DND-41 (cell line): ENCODE measurements at regions not wholly inside any gene's neighbourhood (a gene's known extent, or its start where the extent isn't known, plus 50 kb on each side); places are given as distances from the start of the nearest gene placed in this dataset.

Experiments
- ATAC-seq: fragments of 200-7000 bp; cut with Tn5 transposase; 3 replicates; pipeline ENCODE4 v1.9.1; 2021; ENCODE audit warnings: low read depth; ENCODE audit not compliant: insufficient read depth
- DNase-seq: peaks from one replicate; pipeline ENCODE4 v3.0.0-alpha.2; 2020
- H2AFZ ChIP-seq: 2 replicates; pipeline ENCODE4 v1.6.0; 2012; ENCODE audit warnings: low read depth, low read length
- H3K27ac ChIP-seq: 2 replicates; pipeline ENCODE4 v1.5.1; 2012; ENCODE audit warnings: low read length, inconsistent platforms
- H3K27me3 ChIP-seq: fragments of 200-600 bp; sonication (generic); 2 replicates; pipeline ENCODE4 v1.6.0; 2012; ENCODE audit warnings: low read length, mild to moderate bottlenecking, inconsistent platforms; ENCODE audit not compliant: insufficient read depth, poor library complexity
- H3K36me3 ChIP-seq: 2 replicates; pipeline ENCODE4 v1.5.1; 2012; ENCODE audit warnings: low read length, inconsistent platforms; ENCODE audit not compliant: insufficient read depth
- H3K4me1 ChIP-seq: 2 replicates; pipeline ENCODE4 v1.5.1; 2012; ENCODE audit warnings: mild to moderate bottlenecking, low read length; ENCODE audit not compliant: insufficient read depth
- H3K4me2 ChIP-seq: 2 replicates; pipeline ENCODE4 v1.6.0; 2012; ENCODE audit warnings: mild to moderate bottlenecking, moderate library complexity, low read length, inconsistent platforms; ENCODE audit not compliant: insufficient read depth
- H3K4me3 ChIP-seq, 2 experiments: fragments of 200-600 bp in 1 of 2; shearing (Covaris generic) in 1 of 2; 2 replicates each; pipeline ENCODE4 v1.5.1; 2012 to 2016; ENCODE audit warnings: inconsistent platforms in 2 of 2, low read length in 2 of 2, mild to moderate bottlenecking in 2 of 2, low read depth in 1 of 2, moderate library complexity in 1 of 2
- H3K79me2 ChIP-seq: 2 replicates; pipeline ENCODE4 v1.6.0; 2012; ENCODE audit warnings: low read length, inconsistent platforms; ENCODE audit not compliant: insufficient read depth
- H3K9ac ChIP-seq: 2 replicates; pipeline ENCODE4 v1.6.0; 2012; ENCODE audit warnings: low read depth, mild to moderate bottlenecking, inconsistent platforms, low read length, moderate library complexity
- H3K9me3 ChIP-seq: 2 replicates; pipeline ENCODE4 v1.5.1; 2012; ENCODE audit warnings: low read length, moderate library complexity, mild to moderate bottlenecking, inconsistent platforms; ENCODE audit not compliant: insufficient read depth, severe bottlenecking
- H4K20me1 ChIP-seq: 2 replicates; pipeline ENCODE4 v1.6.0; 2012; ENCODE audit warnings: low read length; ENCODE audit not compliant: insufficient read depth
- CTCF ChIP-seq: IDR thresholded peaks from 2 replicates; pipeline ENCODE4 v1.5.1; 2012; ENCODE audit warnings: borderline replicate concordance, low read length, moderate library complexity, mild to moderate bottlenecking; ENCODE audit not compliant: poor library complexity, severe bottlenecking; ENCODE audit errors: extremely low read depth
- EZH2 ChIP-seq: IDR thresholded peaks from 3 replicates; pipeline ENCODE4 v1.6.1; 2012; ENCODE audit warnings: borderline replicate concordance, low read depth, mild to moderate bottlenecking, moderate library complexity, low read length, inconsistent platforms; ENCODE audit not compliant: severe bottlenecking

- H4K20me1 ChIP-seq: no peaks in the 10 kb centered on the region
- no peak overlapping the region for H3K9ac ChIP-seq
- no peaks in the 10 kb centered on the region for H3K36me3 ChIP-seq
- H3K27me3 ChIP-seq: no peaks in the 10 kb centered on the region
- no peak overlapping the region for H3K4me2 ChIP-seq
- H3K4me3 ChIP-seq: no peak overlapping the region
- H2AFZ ChIP-seq: no peak overlapping the region
- no peaks in the 10 kb centered on the region for H3K9me3 ChIP-seq
- TF ChIP-seq EZH2 (no peak), CTCF (no peak)
- no peak overlapping the region for H3K27ac ChIP-seq
- DNase-seq (no peak), ATAC-seq (no peak)
- no peaks in the 10 kb centered on the region for H3K4me1 ChIP-seq
- H3K79me2 ChIP-seq: no peaks in the 10 kb centered on the region
Measured at GRCh38 chr15:31905054-31905453, 125.3 kb upstream of the CHRNA7 start.

- no peaks in the 10 kb centered on the region for H3K27me3 ChIP-seq
- DNase-seq (no peak), ATAC-seq (no peak)
- H3K79me2 ChIP-seq: no peaks in the 10 kb centered on the region
- no peak overlapping the region for H3K9ac ChIP-seq
- no peaks in the 10 kb centered on the region for H3K4me1 ChIP-seq
- H3K36me3 ChIP-seq: no peaks in the 10 kb centered on the region
- no peak overlapping the region for H3K27ac ChIP-seq
- H3K9me3 ChIP-seq: peaks cover 3% of the 10 kb centered on the region
- H3K4me3 ChIP-seq: no peak overlapping the region
- no peaks in the 10 kb centered on the region for H4K20me1 ChIP-seq
- TF ChIP-seq EZH2 (no peak), CTCF (no peak)
- H3K4me2 ChIP-seq: no peak overlapping the region
- no peak overlapping the region for H2AFZ ChIP-seq
Measured at GRCh38 chr15:31925541-31925940, 104.8 kb upstream of the CHRNA7 start.

- no peak overlapping the region for H3K9ac ChIP-seq
- H2AFZ ChIP-seq: no peak overlapping the region
- ATAC-seq: no peak
- TF ChIP-seq EZH2 (no peak), CTCF (no peak)
- no peaks in the 10 kb centered on the region for H4K20me1 ChIP-seq
- H3K36me3 ChIP-seq: no peaks in the 10 kb centered on the region
- H3K9me3 ChIP-seq: no peaks in the 10 kb centered on the region
- DNase-seq: no peak
- no peak overlapping the region for H3K27ac ChIP-seq
- no peaks in the 10 kb centered on the region for H3K4me1 ChIP-seq
- H3K79me2 ChIP-seq: no peaks in the 10 kb centered on the region
- H3K27me3 ChIP-seq: no peaks in the 10 kb centered on the region
- H3K4me2 ChIP-seq: no peak overlapping the region
- no peak overlapping the region for H3K4me3 ChIP-seq
Measured at GRCh38 chr15:31930967-31931366, 99.3 kb upstream of the CHRNA7 start.

- no peaks in the 10 kb centered on the region for H3K9me3 ChIP-seq
- no peaks in the 10 kb centered on the region for H4K20me1 ChIP-seq
- TF ChIP-seq EZH2: no peak
- no peak for TF ChIP-seq CTCF
- no peak overlapping the region for H3K4me3 ChIP-seq
- H2AFZ ChIP-seq: no peak overlapping the region
- no peak overlapping the region for H3K9ac ChIP-seq
- H3K36me3 ChIP-seq: no peaks in the 10 kb centered on the region
- H3K27me3 ChIP-seq: no peaks in the 10 kb centered on the region
- no peaks in the 10 kb centered on the region for H3K79me2 ChIP-seq
- no peaks in the 10 kb centered on the region for H3K4me1 ChIP-seq
- H3K4me2 ChIP-seq: no peak overlapping the region
- DNase-seq: no peak
- ATAC-seq: no peak
- H3K27ac ChIP-seq: no peak overlapping the region
Measured at GRCh38 chr15:31932576-31932975, 97.7 kb upstream of the CHRNA7 start.
